Left colon (tissue), 2 donors: ENCODE measurements at regions not wholly inside any gene's neighbourhood (a gene's known extent, or its start where the extent isn't known, plus 50 kb on each side); places are given as distances from the start of the nearest gene placed in this dataset.

Source experiments
- ATAC-seq: fragments of 200-7000 bp; cut with Tn5 transposase; one replicate; pipeline ENCODE4 v1.9.1; 2020; ENCODE audit warnings: mild to moderate bottlenecking, moderate library complexity
- DNase-seq, 2 donors: peaks; one replicate each; pipeline ENCODE4 v3.0.0-alpha.2; 2020
- intact Hi-C, 2 donors: fragments of 100-400 bp; cut with DNase I in 1 of 2; cut with micrococcal nuclease in 1 of 2; formaldehyde crosslinking; loops; one replicate each; pipeline versions ENCODE4 v1.11.2 to v1.14.0; 2022; cut with DNase I, micrococcal nuclease
- donor health status: DM: no; HTN: no; CAD: no.
- donor health status: DM: yes; HTN: yes; CAD: no.

DNA sequence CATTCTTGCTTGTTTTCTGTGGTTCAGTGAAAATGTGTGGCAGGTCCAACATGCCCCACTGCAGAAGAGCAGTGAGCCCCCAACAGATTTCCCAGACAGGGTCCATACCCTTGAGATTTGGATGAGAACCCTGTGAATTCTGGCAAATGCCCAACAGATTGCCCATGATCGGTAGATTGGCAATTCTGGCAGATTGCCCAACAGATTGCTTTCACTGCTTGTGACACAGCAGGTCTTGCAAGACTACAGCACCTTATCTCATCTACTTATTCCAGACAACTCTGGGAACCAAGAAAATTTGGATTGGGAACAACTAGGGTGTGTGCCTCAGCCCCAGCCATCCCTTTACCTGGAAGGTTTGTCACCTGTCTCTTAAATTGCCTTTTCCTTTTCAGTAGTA, 143.7 kb upstream of the COL1A2 start:
- no peak for DNase-seq
- no peak for ATAC-seq
- intact Hi-C loops, result no loop called here

DNA sequence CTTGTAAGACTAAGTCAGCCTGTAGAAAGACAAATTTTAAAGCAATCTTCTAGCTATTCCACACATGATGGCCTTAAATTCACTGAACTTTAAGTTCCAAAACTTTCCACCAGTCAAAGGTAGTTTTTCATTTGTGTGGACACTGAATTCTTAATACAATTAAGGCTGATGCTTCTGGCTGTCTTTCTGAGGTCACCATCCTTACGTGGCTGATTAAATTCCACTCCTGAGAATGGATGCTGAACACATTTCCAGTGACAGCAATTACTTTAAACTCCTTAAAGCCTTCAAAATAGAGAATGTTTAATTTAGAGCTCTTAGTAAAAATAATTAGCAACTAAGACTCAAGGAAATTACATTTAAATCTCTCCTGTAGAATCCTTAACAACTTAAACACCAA, 142.6 kb upstream of the COL1A2 start:
- intact Hi-C loops, result no loop called here
- DNase-seq, result no peak
- ATAC-seq, result no peak

DNA sequence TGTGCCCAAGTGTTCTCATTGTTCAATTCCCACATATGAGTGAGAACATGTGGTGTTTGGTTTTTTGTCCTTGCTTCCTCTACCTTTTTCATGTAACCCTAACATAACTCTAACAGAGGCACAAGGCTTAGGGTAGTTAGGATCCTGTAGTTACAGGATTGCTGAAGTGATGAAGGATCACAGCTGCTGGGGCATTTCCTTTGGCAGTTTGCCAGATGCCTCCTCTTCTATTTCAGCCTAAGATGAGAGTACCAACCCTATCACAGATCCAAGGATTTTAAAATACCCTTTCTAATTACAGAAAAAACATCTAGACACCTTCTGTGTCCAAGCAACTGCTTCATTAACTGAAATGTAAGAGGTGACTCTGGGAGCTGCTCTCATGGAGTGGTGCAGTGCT, 141.7 kb upstream of the COL1A2 start:
- ATAC-seq (no peak), DNase-seq (no peak)
- intact Hi-C loops, result no loop called here

DNA sequence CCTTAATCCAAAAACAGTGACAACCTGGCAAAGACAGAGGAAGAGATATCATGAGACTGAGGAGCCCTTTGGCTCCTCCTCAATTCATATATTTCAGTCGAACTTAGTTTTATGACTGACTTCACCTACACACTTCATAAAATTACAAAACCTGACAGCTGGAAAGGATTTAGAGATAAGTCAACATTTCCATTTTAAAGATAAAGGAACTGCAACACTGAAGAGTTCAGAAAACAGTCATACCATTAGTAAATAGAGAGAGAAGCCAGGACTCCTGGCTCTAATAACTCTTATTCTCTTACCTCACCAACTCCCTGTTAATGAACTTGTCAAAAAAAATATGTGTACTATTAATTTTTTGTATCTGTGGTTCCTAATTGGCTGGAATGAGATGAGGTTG, 141.0 kb upstream of the COL1A2 start:
- intact Hi-C loops, result no loop called here
- no peak for ATAC-seq
- DNase-seq, result no peak

DNA sequence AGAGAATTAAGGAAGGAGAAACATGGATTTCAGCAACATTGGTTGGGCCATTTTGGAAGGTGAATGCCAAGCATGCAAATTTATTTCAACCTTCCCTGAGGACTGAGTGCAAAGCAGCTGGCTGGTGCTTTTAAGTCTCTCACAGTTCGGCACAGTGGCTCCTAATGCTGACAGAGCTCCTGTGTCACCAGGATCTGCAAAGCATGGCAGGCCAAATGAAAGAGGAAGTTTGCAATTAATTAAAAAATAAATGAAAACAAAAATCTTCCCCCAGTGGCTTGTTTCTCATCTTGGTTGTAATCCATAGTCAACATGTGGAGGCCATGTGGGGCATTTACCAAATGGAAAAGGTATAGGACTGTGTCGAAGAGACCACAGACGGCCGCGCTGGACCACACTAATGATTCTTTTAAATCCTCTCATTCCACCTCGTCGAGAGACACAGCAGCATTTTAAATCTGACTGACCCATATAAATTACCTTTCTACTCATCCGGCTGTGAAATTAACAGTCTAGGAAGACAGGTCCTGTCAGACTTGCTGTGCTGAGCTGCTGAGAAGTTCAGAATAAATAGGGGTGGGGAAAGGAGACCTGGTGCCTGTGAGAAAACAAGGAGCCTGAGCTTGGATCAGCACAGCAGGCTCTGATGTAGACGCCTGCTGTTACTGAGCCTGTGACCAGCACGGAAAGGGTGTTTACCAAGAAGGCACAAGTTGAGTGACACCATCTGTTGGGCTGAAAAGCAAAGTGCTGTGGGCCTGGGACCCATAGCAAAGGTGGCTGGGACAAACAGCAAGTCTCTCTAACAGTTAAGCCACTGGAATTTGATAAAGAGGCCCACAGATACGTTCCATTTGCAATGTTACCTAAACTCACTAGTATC, 136.0 kb upstream of the COL1A2 start:
- intact Hi-C loops, result no loop called here
- ATAC-seq (no peak), DNase-seq (no peak)

DNA sequence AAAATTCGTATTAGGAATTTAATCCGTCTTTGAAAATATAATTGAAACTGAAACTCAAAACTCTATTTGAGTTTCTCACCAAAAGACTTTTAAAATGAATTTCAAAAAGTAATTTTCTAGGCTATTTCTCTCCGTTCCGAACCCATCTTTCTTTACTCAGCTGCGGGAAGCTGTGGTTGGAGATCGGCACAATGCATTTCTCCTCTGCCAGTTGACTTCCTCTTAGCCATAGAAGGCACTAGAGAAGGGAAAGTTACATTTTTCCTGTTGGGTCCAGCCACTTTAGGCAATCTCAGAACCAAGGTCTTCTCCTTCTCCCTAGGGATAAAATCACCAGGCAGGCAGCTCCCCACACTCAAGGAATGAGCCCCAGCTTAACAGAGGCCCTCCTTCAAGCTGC, 133.6 kb upstream of the COL1A2 start:
- intact Hi-C loops, result no loop called here
- DNase-seq (no peak), ATAC-seq (no peak)

DNA sequence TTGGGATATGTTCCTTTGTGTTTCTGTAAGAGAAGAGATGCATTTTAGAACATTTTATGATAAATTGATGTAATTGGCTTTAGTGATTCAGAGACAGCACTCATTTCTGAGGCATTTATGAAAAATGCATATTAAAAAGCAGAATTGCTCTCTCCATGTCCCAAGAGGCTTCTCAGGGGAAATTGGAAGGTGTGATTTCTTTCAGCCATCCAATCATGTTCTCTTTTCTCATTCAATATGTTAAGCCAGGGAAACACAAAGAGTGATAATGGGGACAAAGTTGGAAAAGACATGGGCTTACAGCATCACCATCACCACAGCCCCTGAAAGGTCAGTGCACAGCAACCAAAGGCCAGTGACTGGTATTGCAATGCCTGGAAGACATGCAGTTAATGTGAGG, 129.9 kb upstream of the COL1A2 start:
- ATAC-seq (no peak), DNase-seq (no peak)
- intact Hi-C loops, result no loop called here

DNA sequence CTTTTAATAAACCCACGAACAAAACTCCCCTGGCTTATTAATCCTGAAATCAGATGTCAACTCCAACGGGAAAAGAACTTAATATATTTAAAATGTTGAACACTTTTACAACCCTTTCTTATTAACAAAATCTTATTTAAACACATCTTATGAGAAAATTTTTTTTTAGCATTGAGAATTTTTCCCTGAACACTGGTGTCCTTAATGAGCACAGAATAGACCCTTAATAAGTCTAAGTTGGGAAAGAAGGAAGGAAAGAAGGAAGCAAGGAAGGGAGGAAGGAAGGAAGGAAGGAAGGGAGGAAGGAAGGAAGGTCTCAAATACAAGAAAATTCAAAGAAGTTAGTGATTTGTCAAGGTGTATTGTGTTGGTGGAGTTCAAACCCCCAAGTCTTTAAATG, 129.2 kb upstream of the COL1A2 start:
- no peak for DNase-seq
- no peak for ATAC-seq
- intact Hi-C loops, result no loop called here

DNA sequence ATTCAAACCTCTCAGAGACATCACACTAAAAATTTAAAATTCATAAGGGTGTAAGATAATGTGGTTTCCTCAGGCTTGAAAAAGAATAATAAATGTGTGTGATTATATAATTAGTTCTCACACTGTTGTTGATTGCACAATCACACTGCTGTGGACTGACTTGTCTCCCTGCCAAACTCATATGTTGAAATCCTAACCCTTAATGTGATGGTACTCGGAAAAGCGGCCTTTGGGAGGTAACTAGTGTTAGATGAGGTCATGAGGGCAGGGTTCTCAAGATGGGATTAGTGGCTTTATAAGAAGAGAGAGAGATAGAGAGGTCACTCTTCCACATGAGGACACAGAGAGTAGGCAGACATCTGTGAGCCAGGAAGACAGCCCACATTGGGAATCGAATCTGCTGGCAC, 128.5 kb upstream of the COL1A2 start:
- intact Hi-C loops, result no loop called here
- DNase-seq (no peak), ATAC-seq (no peak)

DNA sequence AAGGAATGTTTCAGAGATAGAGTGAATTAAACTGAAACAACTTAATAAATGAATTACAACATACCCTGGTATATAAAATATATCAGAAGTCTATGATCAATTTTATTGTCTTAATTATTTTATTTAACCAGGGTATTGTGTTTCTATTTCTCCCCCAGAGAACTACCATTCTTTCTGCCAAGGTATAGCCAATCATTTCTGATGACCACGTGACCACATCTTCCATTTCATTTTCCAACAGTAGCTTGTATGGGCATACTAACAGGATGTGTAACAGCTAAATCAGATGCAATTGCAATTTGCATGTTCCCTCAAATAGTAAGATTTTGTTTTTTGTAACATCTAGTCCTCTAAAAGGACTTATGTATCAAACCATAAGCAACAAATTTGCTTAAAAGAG, 123.9 kb upstream of the COL1A2 start:
- DNase-seq (no peak), ATAC-seq (no peak)
- intact Hi-C loops, result no loop called here

DNA sequence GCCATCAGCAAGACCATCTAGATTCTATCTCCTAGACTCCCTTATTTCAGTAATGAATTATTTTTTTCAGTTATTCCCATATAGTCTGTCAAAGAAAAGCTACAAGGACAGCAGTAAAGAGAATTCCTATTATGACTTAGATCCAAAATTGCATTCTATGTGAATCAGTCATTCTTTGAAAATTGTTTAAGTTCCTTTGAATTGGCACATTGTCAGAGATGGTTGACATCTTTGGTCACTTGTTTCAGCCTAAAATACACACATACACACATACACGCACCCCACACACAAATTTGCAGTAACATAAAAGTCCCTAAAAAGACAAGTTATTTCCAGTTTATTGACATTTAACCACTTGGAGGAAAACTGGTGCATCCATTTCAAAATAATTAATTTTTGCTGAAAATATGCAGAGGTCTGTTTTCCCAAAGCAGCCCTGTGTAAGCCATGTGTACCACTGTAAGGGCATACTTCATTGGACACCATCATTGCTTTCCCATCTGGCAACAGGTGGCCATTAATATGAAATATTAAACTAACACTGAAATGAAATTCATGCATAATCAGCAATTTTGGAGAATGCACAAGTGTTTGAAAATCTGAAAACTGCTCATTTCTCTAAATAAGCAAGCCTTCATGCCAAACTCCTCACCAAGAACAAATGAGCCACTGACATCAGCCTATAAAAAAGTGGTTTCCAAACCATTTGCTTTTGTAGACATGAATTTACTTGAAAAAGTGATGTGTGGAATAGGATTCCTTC, 121.7 kb upstream of the COL1A2 start:
- no peak for ATAC-seq
- intact Hi-C loops, result no loop called here
- DNase-seq, result no peak

DNA sequence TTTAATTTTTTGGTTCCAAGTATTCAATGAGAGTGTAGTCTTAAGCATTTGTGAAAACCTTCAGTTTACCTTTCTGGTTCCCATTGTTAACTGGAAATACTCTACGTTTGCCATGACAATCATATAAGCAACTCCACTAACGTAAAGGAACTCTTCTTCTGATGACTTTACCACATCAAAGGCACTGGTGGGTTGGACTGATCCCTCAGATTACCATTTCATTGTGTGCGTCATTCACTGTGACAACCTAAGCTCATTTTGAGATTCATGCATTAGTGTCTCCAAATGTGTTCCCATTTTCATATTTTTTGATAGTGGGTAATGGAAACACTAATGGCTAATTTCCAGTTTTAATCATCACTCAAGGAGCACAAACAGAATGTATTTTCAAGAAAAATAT, 119.9 kb upstream of the COL1A2 start:
- DNase-seq (no peak), ATAC-seq (no peak)
- intact Hi-C loops, result no loop called here

DNA sequence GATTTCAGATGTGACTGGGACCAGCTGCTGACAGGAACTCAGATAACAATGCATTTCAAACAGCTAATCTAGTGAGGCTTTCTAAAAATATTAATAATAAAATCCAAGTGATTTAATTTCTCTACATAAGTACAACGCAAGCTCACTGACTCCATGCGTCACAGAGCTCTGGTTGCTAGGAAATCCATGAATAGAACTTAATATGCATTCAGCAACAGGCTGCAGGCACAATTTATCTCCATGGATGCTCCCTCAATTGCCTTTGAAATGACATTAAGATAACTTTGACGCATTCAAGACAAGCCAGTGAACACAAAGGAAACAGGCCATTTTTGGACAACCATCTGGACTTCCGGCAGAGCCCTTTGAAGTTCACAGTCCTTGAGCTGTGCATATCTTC, 118.7 kb upstream of the COL1A2 start:
- intact Hi-C loops, result no loop called here

DNA sequence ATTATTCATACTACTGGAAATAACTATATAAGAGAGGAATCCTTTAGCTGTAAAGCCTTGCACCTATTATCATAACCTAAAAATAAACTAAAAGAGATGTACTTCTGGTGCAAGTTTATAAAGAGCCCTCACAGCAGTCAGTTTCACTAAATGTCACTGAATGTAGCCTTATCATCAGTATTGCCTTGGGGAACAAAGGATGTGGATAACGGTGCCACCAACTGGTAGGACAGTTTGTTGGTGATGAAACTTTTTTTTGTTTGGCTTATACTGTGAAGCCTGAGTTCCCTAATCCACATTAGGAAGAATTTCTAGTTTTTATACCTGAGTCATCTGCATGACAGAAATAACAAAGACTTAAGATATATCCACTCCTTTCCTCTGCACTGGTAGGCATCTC, 117.9 kb upstream of the COL1A2 start:
- intact Hi-C loops, result no loop called here
- DNase-seq, result no peak
- ATAC-seq, result no peak

More for the DNA sequence above, 118.7 kb upstream of the COL1A2 start:
- ATAC-seq (no peak), DNase-seq (no peak)

DNA sequence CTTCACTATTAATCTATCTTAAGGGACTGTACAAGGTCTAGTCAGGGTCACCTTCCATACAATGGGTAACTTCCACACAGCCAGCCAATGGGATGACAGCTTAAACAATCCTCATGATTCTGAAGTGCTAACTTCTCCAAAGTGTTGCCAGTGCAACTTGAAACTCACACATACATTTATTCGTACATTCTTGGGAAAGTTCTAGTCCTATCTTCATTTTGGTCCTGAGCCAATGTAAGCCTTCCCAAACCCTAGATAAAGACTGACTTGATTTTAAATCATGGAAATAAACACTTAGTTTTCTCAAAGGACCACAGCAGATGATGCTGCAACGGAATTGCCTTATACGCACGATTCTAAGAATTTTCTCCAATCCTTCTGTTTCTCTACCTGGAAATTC, 117.5 kb upstream of the COL1A2 start:
- DNase-seq, result no peak
- intact Hi-C loops, result no loop called here
- ATAC-seq, result no peak

DNA sequence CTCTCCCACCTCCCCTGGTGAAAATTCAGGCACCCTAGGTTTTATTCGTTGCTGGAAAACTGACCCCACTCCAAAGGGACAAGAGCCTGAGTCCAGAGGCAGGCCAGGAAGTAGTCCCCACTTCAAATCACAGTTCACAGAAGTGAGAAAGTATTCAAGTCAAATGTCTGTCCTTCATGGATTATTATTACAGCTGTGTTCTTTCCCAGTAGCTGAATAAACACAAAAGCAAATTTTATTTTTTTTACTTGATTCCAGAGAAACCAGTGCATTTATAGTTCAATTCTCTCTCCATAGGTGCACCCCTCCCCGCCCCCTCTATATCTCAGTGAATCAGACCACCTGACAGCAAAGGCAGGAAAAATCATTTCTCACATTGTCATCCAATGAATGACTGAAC, 113.8 kb upstream of the COL1A2 start:
- DNase-seq (no peak), ATAC-seq (no peak)

DNA sequence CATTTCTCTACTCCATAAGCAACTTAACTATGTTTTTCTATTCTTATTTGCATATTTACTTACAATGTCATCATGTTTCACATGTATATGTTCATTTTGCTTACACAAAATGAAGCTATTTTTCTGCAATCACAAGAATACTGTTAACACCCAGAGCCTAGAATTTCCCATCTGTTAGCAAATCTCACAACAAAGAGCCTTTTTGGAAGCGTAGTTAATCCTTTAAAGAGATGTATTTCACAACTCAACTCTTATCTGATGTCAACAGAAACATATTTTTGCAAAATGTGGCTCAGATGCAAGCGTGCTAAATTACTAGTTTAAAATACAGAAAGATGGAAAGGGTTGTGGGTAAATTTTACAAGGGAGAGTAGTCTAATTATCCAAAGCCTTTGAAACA, 110.6 kb upstream of the COL1A2 start:
- no peak for DNase-seq
- no peak for ATAC-seq
- intact Hi-C loops, result loop anchor here in 1 of 2 donors (10.0 kb wide), 1 partner anchor 379 kb away; the partner anchor contains the start of gene GNGT1

More for the DNA sequence above, 113.8 kb upstream of the COL1A2 start:
- intact Hi-C loops, result loop anchor here in 1 of 2 donors (10.0 kb wide), 1 partner anchor 376 kb away; the partner anchor contains the start of gene GNGT1

DNA sequence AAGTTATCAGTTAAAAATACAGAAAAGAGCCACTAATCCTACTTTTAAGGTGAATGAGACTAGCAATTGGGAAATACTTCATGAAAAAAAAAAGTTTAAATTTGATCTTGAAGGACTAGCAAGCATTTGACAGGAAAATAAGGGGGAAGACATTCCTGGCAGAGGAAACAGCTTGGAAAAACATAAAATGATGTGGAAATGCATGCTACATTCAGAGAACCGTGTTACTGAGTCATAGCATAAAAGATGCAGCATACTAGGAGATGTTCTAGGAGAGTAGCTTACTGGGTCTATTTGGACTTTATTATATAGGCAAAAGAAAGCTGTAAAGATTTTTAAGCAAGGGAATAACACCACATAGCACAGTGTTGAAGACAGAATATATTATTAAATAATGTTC, 108.6 kb upstream of the COL1A2 start:
- no peak for ATAC-seq
- no peak for DNase-seq
- intact Hi-C loops, result loop anchor here in 1 of 2 donors (5.0 to 10.0 kb wide), 2 partner anchors 151 to 381 kb away; partner anchors contain the start of gene GNGT1

DNA sequence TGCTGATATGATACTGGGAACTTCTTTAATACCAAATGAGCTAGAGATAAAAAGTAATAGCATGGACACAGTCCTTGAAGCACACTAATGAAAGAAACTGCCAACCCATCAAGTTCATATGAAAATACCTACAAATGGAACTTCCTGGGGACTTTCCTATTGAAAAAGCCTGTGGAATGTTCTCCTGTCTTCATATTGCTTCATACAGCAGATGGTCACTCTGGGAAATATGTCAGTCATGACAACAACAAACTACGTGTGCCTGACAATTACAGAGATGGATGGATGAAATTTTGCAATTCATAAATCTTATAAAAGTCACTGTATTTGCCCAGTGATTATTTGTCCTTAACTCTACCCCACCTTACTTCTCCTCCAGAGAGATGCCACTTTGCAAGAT, 106.6 kb upstream of the COL1A2 start:
- intact Hi-C loops, result loop anchor here in 1 of 2 donors (2.0 to 10.0 kb wide), 3 partner anchors 109 to 383 kb away; partner anchors contain the start of gene GNGT1
- no peak for ATAC-seq
- DNase-seq, result no peak

DNA sequence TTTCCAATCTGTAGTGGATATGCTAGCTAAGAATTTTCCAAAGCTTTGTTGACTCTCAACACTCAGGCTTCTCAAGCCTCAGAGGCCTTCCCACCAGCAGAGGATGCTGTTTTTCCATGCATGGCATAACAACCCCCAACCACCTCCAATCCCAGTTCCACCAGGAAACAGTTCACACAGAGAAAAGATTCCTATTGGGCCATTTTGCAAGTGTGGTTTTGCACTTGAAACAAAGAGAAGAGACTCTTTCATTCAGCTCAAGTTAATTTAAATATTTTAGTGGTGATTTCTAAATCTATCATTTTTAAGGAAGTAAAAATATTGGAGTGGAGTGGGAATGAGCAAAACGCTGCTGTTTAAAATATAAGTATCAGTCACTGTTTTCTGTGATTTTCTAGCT, 105.6 kb upstream of the COL1A2 start:
- peak in 1 of 2 donors; percentile 36 for DNase-seq
- intact Hi-C loops, result loop anchor here in 1 of 2 donors (2.0 to 10.0 kb wide), 3 partner anchors 108 to 384 kb away; partner anchors contain the start of gene GNGT1
- peak; percentile 69 for ATAC-seq
